WTC11 (cell line): ENCODE measurements at regions not wholly inside any gene's neighbourhood (a gene's known extent, or its start where the extent isn't known, plus 50 kb on each side); places are given as distances from the start of the nearest gene placed in this dataset.

Source experiments
- ATAC-seq: fragments of 200-7000 bp; cut with Tn5 transposase; 2 replicates; pipeline ENCODE4 v1.10.0; 2021; ENCODE audit warnings: mild to moderate bottlenecking, moderate library complexity
- CTCF ChIA-PET: fragments of 300-600 bp; sonication (Branson Sonifier 250); formaldehyde crosslinking; loops from one replicate; lab custom pipeline; 2021; ENCODE audit warnings: antibody characterized with exemption; lab: Charles Lee
- POLR2A ChIA-PET: fragments of 350-600 bp; sonication (Branson Sonifier 250); formaldehyde crosslinking; loops from one replicate; lab custom pipeline; 2021; ENCODE audit warnings: antibody characterized with exemption; lab: Charles Lee
- DNase-seq: peaks from one replicate; pipeline ENCODE4 v3.0.0; 2021; ENCODE audit warnings: low spot score
- H3K27ac Mint-ChIP-seq: 2 replicates; pipeline ENCODE4 v1.8.0; 2021; ENCODE audit warnings: mixed read lengths
- H3K27me3 Mint-ChIP-seq: 2 replicates; pipeline ENCODE4 v1.8.0; 2021; ENCODE audit warnings: low read depth, mild to moderate bottlenecking, moderate library complexity, mixed read lengths
- H3K36me3 Mint-ChIP-seq: 2 replicates; pipeline ENCODE4 v1.8.0; 2021; ENCODE audit warnings: mixed read lengths
- H3K4me1 Mint-ChIP-seq: 2 replicates; pipeline ENCODE4 v1.8.0; 2022; ENCODE audit warnings: mixed read lengths
- H3K4me3 Mint-ChIP-seq: 2 replicates; pipeline ENCODE4 v1.8.0; 2021; ENCODE audit warnings: mild to moderate bottlenecking, moderate library complexity, mixed read lengths
- H3K9me3 Mint-ChIP-seq: 2 replicates; pipeline ENCODE4 v1.8.0; 2021; ENCODE audit warnings: mixed read lengths
- CREB1 ChIP-seq: sonication (generic); formaldehyde crosslinking; IDR thresholded peaks from 2 replicates; pipeline ENCODE4 v1.8.0; 2023; ENCODE audit warnings: mild to moderate bottlenecking, missing genetic modification reagents
- CREM ChIP-seq: sonication (generic); formaldehyde crosslinking; IDR thresholded peaks from 2 replicates; pipeline ENCODE4 v1.8.1; 2022; ENCODE audit warnings: mild to moderate bottlenecking, missing genetic modification reagents, moderate library complexity
- FOXJ3 ChIP-seq: sonication (generic); formaldehyde crosslinking; IDR thresholded peaks from 2 replicates; pipeline ENCODE4 v1.9.0; 2021; ENCODE audit warnings: missing genetic modification reagents, mild to moderate bottlenecking, borderline replicate concordance
- FOXK1 ChIP-seq: sonication (generic); formaldehyde crosslinking; IDR thresholded peaks from 2 replicates; pipeline ENCODE4 v1.8.0; 2022; ENCODE audit warnings: mild to moderate bottlenecking, moderate library complexity, missing genetic modification reagents
- FOXP1 ChIP-seq: sonication (generic); formaldehyde crosslinking; IDR thresholded peaks from 2 replicates; pipeline ENCODE4 v1.8.0; 2022; ENCODE audit warnings: missing genetic modification reagents, mild to moderate bottlenecking, moderate library complexity, borderline replicate concordance
- JUN ChIP-seq: sonication (generic); formaldehyde crosslinking; IDR thresholded peaks from 2 replicates; pipeline ENCODE4 v1.8.0; 2023; ENCODE audit warnings: mild to moderate bottlenecking, missing genetic modification reagents
- NFYB ChIP-seq: sonication (generic); formaldehyde crosslinking; conservative IDR thresholded peaks from 2 replicates; pipeline ENCODE4 v1.8.0; 2022; ENCODE audit warnings: low read depth, missing genetic modification reagents
- PRRX2 ChIP-seq: fragments of 250-450 bp; sonication (Bioruptor Pico); IDR thresholded peaks from 2 replicates; pipeline ENCODE4 v1.8.0; 2021; ENCODE audit warnings: mild to moderate bottlenecking
- RELA ChIP-seq: sonication (generic); formaldehyde crosslinking; IDR thresholded peaks from 2 replicates; pipeline ENCODE4 v1.8.1; 2022; ENCODE audit warnings: missing genetic modification reagents, mild to moderate bottlenecking, borderline replicate concordance
- TEAD1 ChIP-seq: sonication (generic); formaldehyde crosslinking; IDR thresholded peaks from 2 replicates; pipeline ENCODE4 v1.8.0; 2022; ENCODE audit warnings: mild to moderate bottlenecking, missing genetic modification reagents
- TP53 ChIP-seq: sonication (generic); formaldehyde crosslinking; IDR thresholded peaks from 2 replicates; pipeline ENCODE4 v1.8.1; 2023; ENCODE audit warnings: mild to moderate bottlenecking, missing genetic modification reagents
- ZBTB21 ChIP-seq: sonication (generic); formaldehyde crosslinking; IDR thresholded peaks from 2 replicates; pipeline ENCODE4 v1.8.1; 2023; ENCODE audit warnings: mild to moderate bottlenecking, missing genetic modification reagents, borderline replicate concordance
- ZNF219 ChIP-seq: sonication (generic); formaldehyde crosslinking; IDR thresholded peaks from 2 replicates; pipeline ENCODE4 v1.8.0; 2023; ENCODE audit warnings: missing genetic modification reagents, mild to moderate bottlenecking, borderline replicate concordance
- TF ChIP-seq, protein P1 (sequence below): sonication (generic); formaldehyde crosslinking; IDR thresholded peaks from 2 replicates; pipeline ENCODE4 v1.8.1; 2023; ENCODE audit warnings: mild to moderate bottlenecking, missing genetic modification reagents
- TF ChIP-seq, protein P2 (sequence below): fragments of 250-450 bp; sonication (Bioruptor Pico); IDR thresholded peaks from 2 replicates; pipeline ENCODE4 v1.9.0; 2021; ENCODE audit warnings: moderate library complexity, mild to moderate bottlenecking, inconsistent platforms, borderline replicate concordance
- TF ChIP-seq, protein P3 (sequence below): fragments of 250-450 bp; sonication (Bioruptor Pico); IDR thresholded peaks from 2 replicates; pipeline ENCODE4 v1.9.0; 2021; ENCODE audit warnings: mild to moderate bottlenecking
- TF ChIP-seq, protein P4 (sequence below): sonication (generic); formaldehyde crosslinking; IDR thresholded peaks from 2 replicates; pipeline ENCODE4 v1.8.0; 2022; ENCODE audit warnings: missing genetic modification reagents
- TF ChIP-seq, protein P5 (sequence below): sonication (generic); formaldehyde crosslinking; IDR thresholded peaks from 2 replicates; pipeline ENCODE4 v1.8.1; 2022; ENCODE audit warnings: mild to moderate bottlenecking, moderate library complexity, missing genetic modification reagents

DNA sequence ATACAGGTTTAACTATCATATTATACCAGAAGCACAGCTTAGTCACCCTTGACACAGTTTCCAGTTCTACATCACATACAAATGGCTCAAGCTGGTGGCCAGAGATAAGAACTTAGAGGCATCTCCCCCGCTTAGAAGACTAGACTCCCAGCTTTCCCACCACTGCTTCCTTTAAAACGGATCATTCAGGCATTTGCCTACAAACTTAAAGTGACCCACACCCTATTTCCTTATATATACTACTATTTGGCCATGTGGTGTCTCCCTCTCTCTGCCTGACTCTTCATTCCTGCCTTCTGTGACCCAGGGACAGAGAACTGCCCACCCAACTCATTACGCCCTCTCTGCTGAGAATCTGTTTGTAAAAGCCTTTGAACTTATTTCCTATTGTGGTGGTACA, 781.2 kb upstream of the DIAPH2 start:
- POLR2A ChIA-PET: no interaction called here
- no peak overlapping the region for H3K4me3 Mint-ChIP-seq
- ATAC-seq: peak; percentile 92
- no peaks in the 10 kb centered on the region for H3K36me3 Mint-ChIP-seq
- 0 out of 2 replicates have a peak, but pooled peaks cover 3% of the 10 kb centered on the region for H3K9me3 Mint-ChIP-seq
- no peaks in the 10 kb centered on the region for H3K27me3 Mint-ChIP-seq
- CTCF ChIA-PET: interaction anchor here (0.6 to 3.3 kb wide), 2 partner anchors 21 to 278 kb away, joined by 3 to 17 read pairs; no protein-coding TSS in a partner anchor
- DNase-seq: no peak
- H3K4me1 Mint-ChIP-seq: peaks cover 14% of the 10 kb centered on the region
- no peak overlapping the region for H3K27ac Mint-ChIP-seq
- TF ChIP-seq TP53 (CRISPR knock-in tag) (no peak), PRRX2 (CRISPR knock-in tag) (no peak), JUN (CRISPR knock-in tag) (no peak), ZBTB21 (CRISPR knock-in tag) (no peak), NFYB (CRISPR knock-in tag) (no peak), FOXP1 (no peak), CREM (CRISPR knock-in tag) (no peak), RELA (CRISPR knock-in tag) (no peak), ZNF219 (no peak), TEAD1 (CRISPR knock-in tag) (no peak), FOXK1 (CRISPR knock-in tag) (no peak), FOXJ3 (CRISPR knock-in tag) (no peak), CREB1 (CRISPR knock-in tag) (no peak)
- TF ChIP-seq, protein P1, sequence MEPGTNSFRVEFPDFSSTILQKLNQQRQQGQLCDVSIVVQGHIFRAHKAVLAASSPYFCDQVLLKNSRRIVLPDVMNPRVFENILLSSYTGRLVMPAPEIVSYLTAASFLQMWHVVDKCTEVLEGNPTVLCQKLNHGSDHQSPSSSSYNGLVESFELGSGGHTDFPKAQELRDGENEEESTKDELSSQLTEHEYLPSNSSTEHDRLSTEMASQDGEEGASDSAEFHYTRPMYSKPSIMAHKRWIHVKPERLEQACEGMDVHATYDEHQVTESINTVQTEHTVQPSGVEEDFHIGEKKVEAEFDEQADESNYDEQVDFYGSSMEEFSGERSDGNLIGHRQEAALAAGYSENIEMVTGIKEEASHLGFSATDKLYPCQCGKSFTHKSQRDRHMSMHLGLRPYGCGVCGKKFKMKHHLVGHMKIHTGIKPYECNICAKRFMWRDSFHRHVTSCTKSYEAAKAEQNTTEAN (CRISPR knock-in tag): no peak
- TF ChIP-seq, protein P2, sequence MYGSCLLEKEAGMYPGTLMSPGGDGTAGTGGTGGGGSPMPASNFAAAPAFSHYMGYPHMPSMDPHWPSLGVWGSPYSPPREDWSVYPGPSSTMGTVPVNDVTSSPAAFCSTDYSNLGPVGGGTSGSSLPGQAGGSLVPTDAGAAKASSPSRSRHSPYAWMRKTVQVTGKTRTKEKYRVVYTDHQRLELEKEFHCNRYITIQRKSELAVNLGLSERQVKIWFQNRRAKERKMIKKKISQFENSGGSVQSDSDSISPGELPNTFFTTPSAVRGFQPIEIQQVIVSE (CRISPR knock-in tag): no peak
- TF ChIP-seq, protein P3, sequence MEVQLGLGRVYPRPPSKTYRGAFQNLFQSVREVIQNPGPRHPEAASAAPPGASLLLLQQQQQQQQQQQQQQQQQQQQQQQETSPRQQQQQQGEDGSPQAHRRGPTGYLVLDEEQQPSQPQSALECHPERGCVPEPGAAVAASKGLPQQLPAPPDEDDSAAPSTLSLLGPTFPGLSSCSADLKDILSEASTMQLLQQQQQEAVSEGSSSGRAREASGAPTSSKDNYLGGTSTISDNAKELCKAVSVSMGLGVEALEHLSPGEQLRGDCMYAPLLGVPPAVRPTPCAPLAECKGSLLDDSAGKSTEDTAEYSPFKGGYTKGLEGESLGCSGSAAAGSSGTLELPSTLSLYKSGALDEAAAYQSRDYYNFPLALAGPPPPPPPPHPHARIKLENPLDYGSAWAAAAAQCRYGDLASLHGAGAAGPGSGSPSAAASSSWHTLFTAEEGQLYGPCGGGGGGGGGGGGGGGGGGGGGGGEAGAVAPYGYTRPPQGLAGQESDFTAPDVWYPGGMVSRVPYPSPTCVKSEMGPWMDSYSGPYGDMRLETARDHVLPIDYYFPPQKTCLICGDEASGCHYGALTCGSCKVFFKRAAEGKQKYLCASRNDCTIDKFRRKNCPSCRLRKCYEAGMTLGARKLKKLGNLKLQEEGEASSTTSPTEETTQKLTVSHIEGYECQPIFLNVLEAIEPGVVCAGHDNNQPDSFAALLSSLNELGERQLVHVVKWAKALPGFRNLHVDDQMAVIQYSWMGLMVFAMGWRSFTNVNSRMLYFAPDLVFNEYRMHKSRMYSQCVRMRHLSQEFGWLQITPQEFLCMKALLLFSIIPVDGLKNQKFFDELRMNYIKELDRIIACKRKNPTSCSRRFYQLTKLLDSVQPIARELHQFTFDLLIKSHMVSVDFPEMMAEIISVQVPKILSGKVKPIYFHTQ (CRISPR knock-in tag): no peak
- TF ChIP-seq, protein P4, sequence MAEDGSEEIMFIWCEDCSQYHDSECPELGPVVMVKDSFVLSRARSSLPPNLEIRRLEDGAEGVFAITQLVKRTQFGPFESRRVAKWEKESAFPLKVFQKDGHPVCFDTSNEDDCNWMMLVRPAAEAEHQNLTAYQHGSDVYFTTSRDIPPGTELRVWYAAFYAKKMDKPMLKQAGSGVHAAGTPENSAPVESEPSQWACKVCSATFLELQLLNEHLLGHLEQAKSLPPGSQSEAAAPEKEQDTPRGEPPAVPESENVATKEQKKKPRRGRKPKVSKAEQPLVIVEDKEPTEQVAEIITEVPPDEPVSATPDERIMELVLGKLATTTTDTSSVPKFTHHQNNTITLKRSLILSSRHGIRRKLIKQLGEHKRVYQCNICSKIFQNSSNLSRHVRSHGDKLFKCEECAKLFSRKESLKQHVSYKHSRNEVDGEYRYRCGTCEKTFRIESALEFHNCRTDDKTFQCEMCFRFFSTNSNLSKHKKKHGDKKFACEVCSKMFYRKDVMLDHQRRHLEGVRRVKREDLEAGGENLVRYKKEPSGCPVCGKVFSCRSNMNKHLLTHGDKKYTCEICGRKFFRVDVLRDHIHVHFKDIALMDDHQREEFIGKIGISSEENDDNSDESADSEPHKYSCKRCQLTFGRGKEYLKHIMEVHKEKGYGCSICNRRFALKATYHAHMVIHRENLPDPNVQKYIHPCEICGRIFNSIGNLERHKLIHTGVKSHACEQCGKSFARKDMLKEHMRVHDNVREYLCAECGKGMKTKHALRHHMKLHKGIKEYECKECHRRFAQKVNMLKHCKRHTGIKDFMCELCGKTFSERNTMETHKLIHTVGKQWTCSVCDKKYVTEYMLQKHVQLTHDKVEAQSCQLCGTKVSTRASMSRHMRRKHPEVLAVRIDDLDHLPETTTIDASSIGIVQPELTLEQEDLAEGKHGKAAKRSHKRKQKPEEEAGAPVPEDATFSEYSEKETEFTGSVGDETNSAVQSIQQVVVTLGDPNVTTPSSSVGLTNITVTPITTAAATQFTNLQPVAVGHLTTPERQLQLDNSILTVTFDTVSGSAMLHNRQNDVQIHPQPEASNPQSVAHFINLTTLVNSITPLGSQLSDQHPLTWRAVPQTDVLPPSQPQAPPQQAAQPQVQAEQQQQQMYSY (CRISPR knock-in tag): no peak
- TF ChIP-seq, protein P5, sequence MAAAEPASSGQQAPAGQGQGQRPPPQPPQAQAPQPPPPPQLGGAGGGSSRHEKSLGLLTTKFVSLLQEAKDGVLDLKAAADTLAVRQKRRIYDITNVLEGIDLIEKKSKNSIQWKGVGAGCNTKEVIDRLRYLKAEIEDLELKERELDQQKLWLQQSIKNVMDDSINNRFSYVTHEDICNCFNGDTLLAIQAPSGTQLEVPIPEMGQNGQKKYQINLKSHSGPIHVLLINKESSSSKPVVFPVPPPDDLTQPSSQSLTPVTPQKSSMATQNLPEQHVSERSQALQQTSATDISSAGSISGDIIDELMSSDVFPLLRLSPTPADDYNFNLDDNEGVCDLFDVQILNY (CRISPR knock-in tag): no peak
